HCT116 (cell line): ENCODE measurements at regions not wholly inside any gene's neighbourhood (a gene's known extent, or its start where the extent isn't known, plus 50 kb on each side); places are given as distances from the start of the nearest gene placed in this dataset.

Experiments
- ATAC-seq: fragments of 200-7000 bp; cut with Tn5 transposase; 2 replicates; pipeline ENCODE4 v1.9.1; 2020; ENCODE audit warnings: mild to moderate bottlenecking, moderate library complexity
- BruUV-seq: library from RNA; stranded (reverse); fragments of 400-500 nt; replicated peaks from 2 replicates; lab custom pipeline; 2021; lab: Mats Ljungman, UMichigan
- CTCF ChIA-PET: fragments of 300-600 bp; sonication (Branson Sonifier 250); formaldehyde crosslinking; loops from one replicate; lab custom pipeline; 2021; ENCODE audit warnings: antibody characterized with exemption; lab: Charles Lee
- POLR2A ChIA-PET: fragments of 300-600, 350-600 bp; sonication (Branson Sonifier 250); formaldehyde crosslinking; loops from one replicate; lab custom pipeline; 2021; ENCODE audit warnings: antibody characterized with exemption; lab: Charles Lee
- RAD21 ChIA-PET, 2 experiments: fragments of 300-600 bp; sonication (Branson Sonifier 250); formaldehyde crosslinking; loops; one replicate each; lab custom pipeline; 2023; ENCODE audit warnings: low total read pairs in 2 of 2; ENCODE audit not compliant: uncharacterized antibody in 2 of 2, unreplicated experiment in 2 of 2, low non-redundant PET in 1 of 2; lab: Charles Lee
- DNase-seq: peaks from one replicate; pipeline ENCODE4 v3.0.0-alpha.2; 2010; ENCODE audit warnings: low read depth, low spot score
- H2AFZ ChIP-seq: fragments of 200-600 bp; shearing (Covaris generic), sonication (generic); 2 replicates; pipeline ENCODE4 v1.6.1; 2017; ENCODE audit warnings: low read depth, mixed run types, mixed read lengths, antibody characterized with exemption, low read length; ENCODE audit not compliant: poor library complexity, severe bottlenecking
- H3K27ac ChIP-seq: 2 replicates; pipeline ENCODE4 v1.5.1; 2012; ENCODE audit warnings: low read depth, low read length
- H3K27me3 ChIP-seq: fragments of 200-600 bp; sonication (generic); 2 replicates; pipeline ENCODE4 v1.6.1; 2016; ENCODE audit warnings: mixed run types, low read length, mixed read lengths; ENCODE audit not compliant: insufficient read depth
- H3K36me3 ChIP-seq, 2 experiments: fragments of 200-500 bp in 1 of 2; fragments of 200-600 bp in 1 of 2; sonication (Bioruptor generic) in 1 of 2; sonication (generic) in 1 of 2; 2 replicates each; pipeline versions ENCODE4 v1.5.1 to v1.6.1; 2014 to 2016; ENCODE audit warnings: low read length in 2 of 2, inconsistent platforms in 1 of 2, mixed read lengths in 1 of 2, mixed run types in 1 of 2; ENCODE audit not compliant: insufficient read depth in 2 of 2, control insufficient read depth in 1 of 2
- H3K4me1 ChIP-seq, 2 experiments: fragments of 200-600 bp in 1 of 2; sonication (generic) in 1 of 2; 2 replicates each; pipeline versions ENCODE4 v1.5.1 to v1.6.1; 2012 to 2017; ENCODE audit warnings: low read length in 2 of 2, inconsistent platforms in 1 of 2, mild to moderate bottlenecking in 1 of 2, mixed read lengths in 1 of 2, mixed run types in 1 of 2, moderate library complexity in 1 of 2; ENCODE audit not compliant: insufficient read depth in 2 of 2, control insufficient read depth in 1 of 2
- H3K4me2 ChIP-seq: fragments of 200-600 bp; sonication (generic); 2 replicates; pipeline ENCODE4 v1.6.1; 2017; ENCODE audit warnings: mixed run types, low read length, mixed read lengths
- H3K4me3 ChIP-seq, 2 experiments: fragments of 200-600 bp in 1 of 2; sonication (generic) in 1 of 2; replicated peaks in 1 of 2; 2 replicates each; pipeline ENCODE4 v1.5.1; 2011 to 2016; ENCODE audit warnings: low read length in 2 of 2, control low read depth in 1 of 2, low read depth in 1 of 2, mild to moderate bottlenecking in 1 of 2, mixed read lengths in 1 of 2, mixed run types in 1 of 2
- H3K79me2 ChIP-seq: fragments of 200-600 bp; sonication (generic); 2 replicates; pipeline ENCODE4 v1.6.1; 2017; ENCODE audit warnings: mild to moderate bottlenecking, mixed run types, low read length, moderate library complexity, mixed read lengths; ENCODE audit not compliant: insufficient read depth
- H3K9ac ChIP-seq: fragments of 200-600 bp; sonication (generic); 2 replicates; pipeline ENCODE4 v1.6.1; 2016; ENCODE audit warnings: low read length, mixed read lengths
- H3K9me2 ChIP-seq: fragments of 200-600 bp; sonication (generic), shearing (Covaris generic); 2 replicates; pipeline ENCODE4 v1.6.1; 2017; ENCODE audit warnings: mixed run types, mild to moderate bottlenecking, moderate library complexity; ENCODE audit not compliant: insufficient read depth
- H3K9me3 ChIP-seq, 2 experiments: fragments of 200-500 bp in 1 of 2; fragments of 200-600 bp in 1 of 2; sonication (Bioruptor generic) in 1 of 2; sonication (generic) in 1 of 2; 2 replicates each; pipeline ENCODE4 v1.6.1; 2014 to 2017; ENCODE audit warnings: low read length in 2 of 2, mixed read lengths in 2 of 2, inconsistent platforms in 1 of 2, low read depth in 1 of 2, mild to moderate bottlenecking in 1 of 2, mixed run types in 1 of 2, moderate library complexity in 1 of 2; ENCODE audit not compliant: control insufficient read depth in 1 of 2, insufficient read depth in 1 of 2
- H4K20me1 ChIP-seq: fragments of 200-600 bp; sonication (generic), shearing (Covaris generic); 2 replicates; pipeline ENCODE4 v1.6.1; 2017; ENCODE audit warnings: mixed run types, mild to moderate bottlenecking, moderate library complexity; ENCODE audit not compliant: insufficient read depth
- CBX3 ChIP-seq: IDR thresholded peaks from 2 replicates; pipeline ENCODE4 v1.6.1; 2012; ENCODE audit warnings: low read depth
- CEBPB ChIP-seq: IDR thresholded peaks from 2 replicates; pipeline ENCODE4 v1.6.1; 2012; ENCODE audit warnings: low read depth
- FOSL1 ChIP-seq: IDR thresholded peaks from 2 replicates; pipeline ENCODE4 v1.6.1; 2012; ENCODE audit warnings: low read depth
- POLR2AphosphoS5 ChIP-seq: IDR thresholded peaks from 2 replicates; pipeline ENCODE4 v1.6.1; 2011; ENCODE audit warnings: mild to moderate bottlenecking, low read depth, low read length, moderate library complexity
- RAD21 ChIP-seq: IDR thresholded peaks from 2 replicates; pipeline ENCODE4 v1.6.1; 2012; ENCODE audit warnings: low read depth, mild to moderate bottlenecking
- REST ChIP-seq: IDR thresholded peaks from 2 replicates; pipeline ENCODE4 v1.6.1; 2012; ENCODE audit warnings: low read depth
- SIN3A ChIP-seq: IDR thresholded peaks from 2 replicates; pipeline ENCODE4 v1.6.1; 2012; ENCODE audit warnings: low read depth
- TCF7L2 ChIP-seq: IDR thresholded peaks from 2 replicates; pipeline ENCODE4 v1.7.0; 2011; ENCODE audit warnings: borderline replicate concordance, inconsistent platforms; ENCODE audit not compliant: insufficient read depth, insufficient read length; ENCODE audit errors: extremely low read depth
- ZBTB33 ChIP-seq: IDR thresholded peaks from 2 replicates; pipeline ENCODE4 v1.6.1; 2011; ENCODE audit warnings: mild to moderate bottlenecking, low read length, moderate library complexity; ENCODE audit not compliant: insufficient replicate concordance; ENCODE audit errors: extremely low read depth
- ZNF274 ChIP-seq: fragments of 200-500 bp; sonication (Bioruptor generic); IDR thresholded peaks from 2 replicates; pipeline ENCODE4 v1.6.1; 2014; ENCODE audit warnings: mild to moderate bottlenecking, low read depth, low read length, inconsistent platforms
- intact Hi-C: fragments of 100-400 bp; cut with micrococcal nuclease; formaldehyde crosslinking; loops from 2 replicates; pipeline ENCODE4 v1.10.0; 2022
- TF ChIP-seq, protein P1 (sequence below): IDR thresholded peaks from 2 replicates; pipeline ENCODE4 v1.6.1; 2012

DNA sequence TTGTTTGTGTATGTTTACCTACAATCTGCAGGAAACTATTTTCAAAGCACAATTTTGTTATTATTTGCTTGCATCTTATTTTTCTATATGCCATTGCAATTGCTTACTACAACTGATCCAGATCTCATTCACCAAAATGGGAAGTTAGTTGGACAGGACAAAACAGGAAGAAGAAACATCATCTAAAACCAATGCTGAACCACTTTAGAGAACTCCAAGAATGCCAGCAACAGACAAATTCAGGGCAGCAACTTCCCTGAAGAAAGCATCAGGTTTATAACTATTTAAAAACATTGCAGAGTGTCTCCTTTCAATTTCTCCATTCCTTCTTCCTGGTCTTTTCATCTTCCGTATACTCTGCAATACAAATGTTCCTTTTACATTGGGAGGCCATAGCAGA is 82.4 kb upstream of the SMYD2 start:
- Histone ChIP-seq H3K4me3 (no peak overlapping the region), H3K36me3 (no peaks in the 10 kb centered on the region), H3K4me1 (no peaks in the 10 kb centered on the region), H3K27ac (no peak overlapping the region), H3K79me2 (no peaks in the 10 kb centered on the region), H4K20me1 (no peaks in the 10 kb centered on the region), H3K9ac (no peak overlapping the region), H3K27me3 (peaks cover 8% of the 10 kb centered on the region; the same call in 1 of the 2 replicates), H2AFZ (no peak overlapping the region), H3K9me3 (no peaks in the 10 kb centered on the region), H3K9me2 (no peaks in the 10 kb centered on the region), H3K4me2 (no peak overlapping the region)
- ChIA-PET RAD21 (no interaction called here), CTCF (no interaction called here), POLR2A (no interaction called here)
- no peak for ATAC-seq
- intact Hi-C loops, result no loop called here
- no peak for DNase-seq
- BruUV-seq, result no TSS peak
- TF ChIP-seq CBX3, result no peak
- TF ChIP-seq, protein P1, sequence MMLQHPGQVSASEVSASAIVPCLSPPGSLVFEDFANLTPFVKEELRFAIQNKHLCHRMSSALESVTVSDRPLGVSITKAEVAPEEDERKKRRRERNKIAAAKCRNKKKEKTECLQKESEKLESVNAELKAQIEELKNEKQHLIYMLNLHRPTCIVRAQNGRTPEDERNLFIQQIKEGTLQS, result no peak
- TF ChIP-seq POLR2AphosphoS5, result no peak
- TF ChIP-seq, all 23 proteins: peak for 0

- no TSS peak for BruUV-seq
- TF ChIP-seq SIN3A (no peak), REST (no peak), CEBPB (no peak), FOSL1 (no peak), ZBTB33 (no peak), RAD21 (no peak), TCF7L2 (no peak), CBX3 (no peak), ZNF274 (no peak)
- Histone ChIP-seq H3K4me3 (no peak overlapping the region), H3K4me1 (no peaks in the 10 kb centered on the region), H3K36me3 (no peaks in the 10 kb centered on the region), H2AFZ (no peak overlapping the region), H3K27ac (no peak overlapping the region), H3K4me2 (no peak overlapping the region), H3K9me2 (no peaks in the 10 kb centered on the region), H3K79me2 (no peaks in the 10 kb centered on the region), H3K9me3 (no peaks in the 10 kb centered on the region), H3K9ac (no peak overlapping the region), H4K20me1 (no peaks in the 10 kb centered on the region), H3K27me3 (peaks cover 8% of the 10 kb centered on the region; the same call in 1 of the 2 replicates)
- no peak for DNase-seq
- ChIA-PET RAD21 (no interaction called here), CTCF (interaction anchor here (0.8 to 1.4 kb wide), 2 partner anchors 14 to 134 kb away, joined by 3 to 4 read pairs; no protein-coding TSS in a partner anchor), POLR2A (no interaction called here)
- intact Hi-C loops, result no loop called here
- no peak for ATAC-seq
Observed at GRCh38 chr1:214199585-214199984, 81.4 kb upstream of the SMYD2 start.
